CD1c-positive myeloid dendritic cell (primary cell): ENCODE measurements at regions not wholly inside any gene's neighbourhood (a gene's known extent, or its start where the extent isn't known, plus 50 kb on each side); places are given as distances from the start of the nearest gene placed in this dataset.
"Not testable (repeated sequence)": the region's sequence is repeated elsewhere in the genome, so short reads cannot be mapped to it uniquely, and the experiment has no call there.

ENCODE experiments used
- DNase-seq: peaks from one replicate; pipeline ENCODE4 v3.0.0-alpha.2; 2016; ENCODE audit errors: extremely low spot score

- no peak for DNase-seq
Observed at GRCh38 chr3:82618594-82618993, 857.1 kb upstream of the GBE1 start.

DNA sequence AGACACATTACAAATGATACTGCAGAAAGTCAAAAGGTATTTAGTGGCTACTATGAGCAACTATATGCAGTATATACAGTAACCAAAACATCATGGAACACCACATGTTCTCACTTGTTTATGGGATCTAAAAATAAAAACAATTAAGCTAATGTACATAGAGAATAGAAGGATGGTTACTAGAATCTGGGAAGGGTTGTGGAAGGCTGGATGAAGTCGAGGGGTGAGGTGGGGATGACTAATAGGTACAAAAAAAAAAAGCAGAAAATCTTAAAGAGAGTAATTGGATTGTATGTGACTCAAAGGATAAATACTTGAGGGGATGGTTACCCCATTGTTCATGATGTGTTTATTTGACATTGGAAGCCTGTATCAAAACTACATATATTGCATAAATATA, 848.8 kb upstream of the GBE1 start:
- no peak for DNase-seq

DNA sequence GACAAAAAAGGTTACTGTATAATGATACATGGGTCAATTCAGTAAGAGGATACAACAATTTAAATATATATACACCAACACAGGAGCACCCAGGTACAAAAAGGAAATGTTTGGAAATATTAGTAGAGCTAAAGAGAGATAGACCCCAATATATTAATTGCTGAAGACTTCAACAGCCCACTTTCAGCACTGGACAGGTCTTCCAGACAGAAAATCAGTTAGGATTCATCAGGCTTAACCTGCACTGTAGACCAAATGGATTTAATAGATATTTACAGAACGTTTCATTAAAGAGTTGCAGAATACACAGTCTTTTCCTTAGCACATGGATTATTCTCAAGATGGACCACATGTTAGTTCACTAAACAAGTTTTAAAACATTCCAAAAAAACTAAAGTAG, 845.9 kb upstream of the GBE1 start:
- DNase-seq, result no peak

DNA sequence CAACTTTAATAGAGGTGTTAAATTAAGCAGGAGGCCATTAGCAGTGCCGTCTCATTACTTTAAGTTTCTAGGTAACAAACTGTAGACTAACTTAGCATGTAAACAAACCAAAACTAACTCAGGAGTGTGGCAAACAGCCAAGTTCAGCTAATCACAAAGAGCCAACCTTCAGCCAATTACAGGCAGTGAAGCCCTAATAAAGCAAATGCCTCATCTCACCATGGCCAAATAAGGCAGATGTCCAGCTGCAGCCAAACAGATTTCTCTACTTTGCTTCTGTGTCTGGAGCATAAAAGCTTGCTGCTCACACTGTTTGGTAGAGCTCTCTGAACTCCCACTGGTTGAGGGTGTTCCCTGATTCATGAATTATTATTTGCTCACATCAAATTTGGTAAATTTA, 835.4 kb upstream of the GBE1 start:
- DNase-seq, result no peak

DNA sequence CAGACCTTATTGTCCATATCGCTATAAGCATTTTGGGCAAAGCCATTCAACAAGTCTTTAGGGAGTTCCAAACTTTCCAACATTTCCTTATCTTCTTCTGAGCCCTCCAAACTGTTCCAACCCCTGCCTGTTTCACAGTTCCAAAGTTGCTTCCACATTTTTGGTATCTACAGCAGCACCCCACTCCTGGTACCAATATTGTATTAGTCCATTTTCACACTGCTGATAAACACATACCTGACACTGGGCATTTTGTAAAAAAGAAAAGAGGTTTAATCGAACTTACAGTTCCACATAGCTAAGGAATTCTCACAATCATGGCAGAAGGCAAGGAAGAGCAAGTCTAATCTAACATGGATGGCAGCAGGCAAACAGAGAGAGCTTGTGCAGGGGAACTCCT, 834.1 kb upstream of the GBE1 start:
- no peak for DNase-seq

- no peak for DNase-seq
Observed at GRCh38 chr3:82587174-82587573, 825.7 kb upstream of the GBE1 start.

GRCh38 chr3:82586414-82586813, 825.0 kb upstream of the GBE1 start:
- DNase-seq, result no peak

- not testable (repeated sequence) for DNase-seq
Observed at GRCh38 chr3:82586002-82586401, 824.6 kb upstream of the GBE1 start.

DNA sequence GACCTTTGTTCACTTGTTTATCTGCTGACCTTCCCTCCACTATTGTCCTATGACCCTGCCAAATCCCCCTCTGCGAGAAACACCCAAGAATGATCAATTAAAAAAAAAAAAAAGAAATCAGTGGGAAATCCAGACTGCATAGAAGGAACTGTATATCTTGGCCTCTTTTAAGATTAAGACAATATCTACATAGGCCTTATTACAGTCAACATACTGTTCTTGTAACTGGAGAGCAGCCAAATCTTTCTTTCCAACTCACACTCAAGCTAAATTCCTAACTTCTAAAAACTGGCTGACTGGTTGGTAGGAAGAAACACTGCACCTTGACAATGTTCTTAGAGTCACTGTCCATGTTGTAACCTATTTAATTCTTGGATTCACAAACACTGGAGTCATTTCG, 824.1 kb upstream of the GBE1 start:
- DNase-seq, result not testable (repeated sequence)

GRCh38 chr3:82584861-82585260, 823.4 kb upstream of the GBE1 start:
- DNase-seq, result not testable (repeated sequence)

- not testable (repeated sequence) for DNase-seq
Observed at GRCh38 chr3:82584415-82584814, 823.0 kb upstream of the GBE1 start.

DNA sequence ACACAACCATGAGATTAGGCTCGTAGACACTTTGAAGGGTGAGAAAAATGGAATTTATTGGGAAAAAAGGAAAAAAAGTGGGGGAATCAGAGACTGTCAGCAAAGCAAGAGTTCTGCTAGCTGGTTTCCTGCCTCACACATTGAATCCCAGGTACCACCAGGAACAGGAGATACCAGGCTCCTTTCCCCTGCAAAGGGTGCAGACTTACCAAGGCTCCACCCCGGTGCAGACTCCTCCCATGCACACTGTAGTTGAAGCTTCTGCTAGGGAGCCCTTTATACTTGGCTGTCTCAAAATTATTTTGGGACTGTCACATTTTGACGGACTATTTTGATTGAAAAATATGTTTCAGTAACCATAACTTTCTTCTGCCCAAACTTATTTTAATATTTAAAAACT, 819.9 kb upstream of the GBE1 start:
- DNase-seq, result no peak

- no peak for DNase-seq
Observed at GRCh38 chr3:82572721-82573120, 811.3 kb upstream of the GBE1 start.

- no peak for DNase-seq
Observed at GRCh38 chr3:82568776-82569338, 807.4 kb upstream of the GBE1 start.

GRCh38 chr3:82567029-82567600, 805.7 kb upstream of the GBE1 start:
- DNase-seq, result no peak

- DNase-seq, result no peak
Observed at GRCh38 chr3:82562896-82563295, 801.5 kb upstream of the GBE1 start.

- no peak for DNase-seq
Observed at GRCh38 chr3:82561784-82562183, 800.3 kb upstream of the GBE1 start.

DNA sequence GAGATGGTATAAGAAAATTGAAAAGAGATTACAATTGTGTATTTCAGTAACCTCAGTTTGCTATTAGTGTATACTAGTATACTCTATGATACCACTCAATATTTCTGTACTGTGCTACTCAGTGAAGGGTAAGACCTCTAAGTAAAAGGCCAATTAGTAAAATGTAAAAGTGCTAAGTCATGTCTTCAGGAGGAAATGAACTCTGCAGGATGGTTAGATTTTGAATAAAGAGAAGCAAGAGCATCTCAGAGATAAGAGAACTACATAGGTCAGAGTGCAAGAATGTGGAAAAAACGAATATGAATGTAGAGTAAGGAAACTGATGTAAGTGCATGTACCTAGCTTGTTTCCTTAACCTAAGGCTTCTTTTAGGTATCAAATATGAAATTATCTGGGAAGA, 796.6 kb upstream of the GBE1 start:
- no peak for DNase-seq

GRCh38 chr3:82556113-82556512, 794.7 kb upstream of the GBE1 start:
- no peak for DNase-seq

- not testable (repeated sequence) for DNase-seq
Observed at GRCh38 chr3:82542556-82542955, 781.1 kb upstream of the GBE1 start.

DNA sequence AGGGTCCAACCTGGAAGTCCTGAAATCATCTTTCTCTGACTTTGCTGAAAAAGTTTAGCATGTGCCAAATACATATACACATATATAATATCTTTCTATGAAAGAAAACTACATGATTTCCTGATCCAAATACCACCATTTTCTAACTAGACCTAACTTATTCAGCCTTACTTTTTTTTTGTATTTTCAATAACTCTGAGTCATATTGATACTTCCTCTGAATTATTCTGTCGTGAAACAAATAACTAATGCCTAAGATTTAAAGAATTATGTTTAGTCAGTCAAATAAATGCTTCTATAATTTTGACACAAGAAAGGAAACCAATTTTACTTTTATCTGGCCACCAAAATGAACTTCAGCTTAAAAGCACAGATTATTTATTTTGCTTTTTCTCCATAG, 760.2 kb upstream of the GBE1 start:
- DNase-seq, result no peak

GRCh38 chr3:82520846-82521245, 759.4 kb upstream of the GBE1 start:
- no peak for DNase-seq

DNA sequence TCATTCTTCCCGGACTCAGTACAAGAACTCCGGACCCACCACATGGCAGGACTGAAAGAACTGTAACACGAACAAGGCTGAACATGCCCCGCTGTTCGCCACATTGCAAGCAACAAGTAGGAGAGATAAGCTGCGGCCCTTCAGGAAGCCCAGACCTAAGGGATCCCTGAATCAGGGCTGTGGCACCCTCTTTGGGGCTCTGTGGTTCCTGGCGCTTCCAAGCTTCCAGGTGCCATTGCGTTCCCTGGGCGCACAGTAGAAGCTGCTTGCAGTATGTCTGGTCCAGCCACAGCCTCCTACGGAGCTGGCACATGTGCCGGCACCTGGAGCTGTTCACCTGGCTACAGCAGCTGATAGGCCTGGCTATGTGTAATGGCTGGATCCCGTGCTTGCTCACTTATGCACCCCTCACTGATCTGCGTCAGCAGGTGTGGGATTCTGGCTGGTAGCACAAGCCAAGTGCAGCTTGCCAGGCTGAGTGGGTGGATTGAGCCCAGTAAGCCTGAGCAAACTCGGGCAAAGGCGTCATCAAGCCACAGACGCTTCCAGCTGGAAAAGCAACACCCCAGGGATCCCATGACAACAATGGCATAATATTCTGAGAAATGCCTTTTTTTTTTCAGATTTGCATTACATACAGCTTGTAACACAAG, 748.6 kb upstream of the GBE1 start:
- no peak for DNase-seq
